ENCODE measurements at regions not wholly inside any gene's neighbourhood (a gene's known extent, or its start where the extent isn't known, plus 50 kb on each side); places are given as distances from the start of the nearest gene placed in this dataset.

- DNase-seq: no peak
Measured at GRCh38 chr4:66923081-66923865, 622.0 kb downstream of the CENPC start.

DNA sequence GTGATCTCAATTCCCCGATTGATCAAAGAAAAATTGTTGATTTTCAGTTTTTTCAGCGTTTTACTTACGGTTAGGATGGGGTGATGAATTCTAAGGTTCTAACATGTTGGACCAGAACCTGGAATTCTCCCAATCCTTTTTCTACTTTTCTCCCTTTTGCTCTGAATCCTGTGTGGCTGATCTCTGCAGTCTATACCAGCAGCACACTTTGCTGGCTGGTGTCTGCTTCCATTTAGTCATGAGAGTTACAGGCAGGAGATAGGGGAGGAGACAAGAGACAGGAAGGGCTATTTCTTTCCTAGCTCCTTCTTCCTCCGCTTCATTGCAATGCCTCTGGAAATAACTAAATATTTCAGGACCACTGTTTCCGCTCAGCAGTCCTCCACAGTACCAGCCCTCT lies 623.9 kb downstream of the CENPC start:
- no peak for DNase-seq

- DNase-seq: no peak
Measured at GRCh38 chr4:66920514-66920913, 624.8 kb downstream of the CENPC start.

GRCh38 chr4:66911880-66912279 lies 633.4 kb downstream of the CENPC start:
- DNase-seq: no peak

DNA sequence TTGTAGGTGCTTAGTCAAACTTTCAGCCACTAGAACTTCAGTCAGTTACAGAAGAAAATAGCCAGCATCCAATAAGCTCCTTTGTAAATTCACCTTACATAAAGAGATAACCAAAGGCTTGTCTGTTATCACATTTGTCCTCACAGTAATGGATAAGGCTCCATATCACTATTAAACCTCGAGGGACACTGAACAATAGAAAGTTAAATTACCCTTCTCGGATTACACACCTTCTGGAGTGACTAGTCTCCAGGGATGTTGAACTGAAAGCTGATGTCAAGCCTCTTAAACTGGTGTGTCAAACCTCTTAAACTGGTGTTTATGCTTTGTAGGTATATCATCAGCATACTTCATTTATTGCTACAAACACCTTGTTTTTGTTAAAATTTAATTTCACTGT lies 639.0 kb downstream of the CENPC start:
- DNase-seq: no peak

DNA sequence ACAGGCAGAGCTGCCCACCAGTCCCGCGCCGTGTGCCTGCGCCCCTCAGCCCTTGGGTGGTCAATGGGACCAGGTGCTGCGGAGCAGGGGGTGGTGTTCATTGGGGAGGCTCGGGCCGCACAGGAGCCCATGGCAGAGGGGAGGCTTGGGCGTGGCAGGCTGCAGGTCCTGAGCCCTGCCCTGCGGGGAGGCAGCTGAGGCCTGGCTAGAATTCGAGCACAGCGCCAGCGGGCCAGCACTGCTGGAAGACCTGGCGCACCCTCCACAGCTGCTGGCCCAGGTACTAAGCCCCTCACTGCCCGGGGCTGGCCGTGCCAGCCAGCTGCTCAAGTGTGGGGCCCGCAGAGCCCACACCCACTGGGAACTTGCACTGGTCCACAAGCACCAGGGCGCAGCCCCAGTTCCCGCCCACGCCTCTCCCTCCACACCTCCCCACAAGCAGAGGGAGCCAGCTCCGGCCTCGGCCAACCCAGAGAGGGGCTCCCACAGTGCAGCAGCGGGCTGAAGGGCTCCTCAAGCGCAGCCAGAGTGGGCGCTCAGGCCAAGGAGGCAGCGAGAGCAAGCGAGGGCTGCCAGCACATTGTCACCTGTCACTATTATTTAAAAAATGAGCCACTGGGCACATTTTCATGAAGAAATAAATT lies 645.8 kb downstream of the CENPC start:
- no peak for DNase-seq

- no peak for DNase-seq
Measured at GRCh38 chr4:66893807-66894206, 651.5 kb downstream of the CENPC start.

GRCh38 chr4:66887061-66887460 lies 658.2 kb downstream of the CENPC start:
- DNase-seq: no peak

DNA sequence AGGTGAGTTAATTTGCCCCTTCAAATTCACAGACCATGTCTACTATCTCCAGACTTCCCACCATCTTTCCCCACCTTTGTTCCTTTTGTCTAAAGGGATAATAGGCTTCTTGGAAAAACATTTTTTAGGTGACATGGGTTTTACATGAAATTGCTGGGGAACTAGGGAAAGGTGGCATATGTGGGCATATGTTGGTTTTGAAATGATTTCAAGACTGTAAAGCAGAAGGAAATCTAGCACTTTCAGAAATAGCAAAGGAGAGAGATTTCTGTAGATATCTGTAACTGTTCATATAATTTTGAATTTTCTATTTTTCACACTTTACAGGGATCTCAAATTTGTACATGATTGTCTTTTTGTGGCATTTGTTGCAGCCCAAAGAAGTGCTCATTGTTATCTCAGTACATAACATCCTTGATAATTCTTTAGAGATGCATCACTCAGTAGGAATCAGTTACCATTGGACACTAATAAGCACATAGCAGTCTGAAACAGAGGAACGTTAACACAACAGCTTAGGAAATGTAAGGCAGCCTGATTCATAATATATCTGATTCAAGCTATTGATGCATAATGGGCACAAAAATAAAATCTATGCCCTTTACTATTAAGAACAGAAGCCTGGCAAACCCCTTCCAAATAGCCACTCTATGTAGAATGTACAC lies 659.7 kb downstream of the CENPC start:
- DNase-seq: no peak

DNA sequence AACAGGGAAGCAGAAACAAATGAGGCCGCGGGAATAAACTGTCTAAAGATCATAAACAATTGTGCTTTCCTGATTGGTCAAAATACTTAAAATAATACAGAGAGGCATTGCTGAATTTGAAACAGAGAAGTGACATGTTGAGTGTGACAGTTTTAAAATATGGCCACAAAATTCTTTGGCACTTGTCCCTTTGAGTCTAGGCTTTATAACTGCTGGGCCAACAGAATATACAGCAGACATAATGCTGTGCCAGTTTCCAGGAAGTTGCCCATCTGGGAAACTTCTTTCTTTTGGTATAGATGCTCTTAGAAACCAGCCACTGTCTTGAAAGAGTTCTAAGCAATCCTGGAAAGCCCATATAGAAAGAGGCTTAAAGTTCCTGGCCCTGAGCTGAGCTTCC lies 668.4 kb downstream of the CENPC start:
- DNase-seq: no peak

- no peak for DNase-seq
Measured at GRCh38 chr4:66872661-66873060, 672.6 kb downstream of the CENPC start.

DNA sequence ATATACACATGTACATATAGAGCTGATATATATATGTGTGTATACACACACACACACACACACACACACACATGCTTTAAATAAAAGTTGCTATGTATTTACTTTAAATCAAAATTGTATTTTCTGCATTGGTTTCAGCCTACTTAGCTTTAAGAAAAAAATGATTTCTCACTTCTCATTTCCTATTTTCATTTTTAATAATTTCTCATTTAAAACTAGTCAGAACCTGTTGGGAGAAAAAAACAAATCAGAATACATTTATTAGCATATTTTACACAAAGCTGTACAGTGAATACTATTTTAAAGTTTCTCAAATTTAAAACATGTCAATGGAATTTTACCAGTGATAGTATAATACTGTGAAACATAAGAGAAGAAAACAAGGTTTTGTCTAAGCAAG lies 681.8 kb downstream of the CENPC start:
- DNase-seq: no peak

DNA sequence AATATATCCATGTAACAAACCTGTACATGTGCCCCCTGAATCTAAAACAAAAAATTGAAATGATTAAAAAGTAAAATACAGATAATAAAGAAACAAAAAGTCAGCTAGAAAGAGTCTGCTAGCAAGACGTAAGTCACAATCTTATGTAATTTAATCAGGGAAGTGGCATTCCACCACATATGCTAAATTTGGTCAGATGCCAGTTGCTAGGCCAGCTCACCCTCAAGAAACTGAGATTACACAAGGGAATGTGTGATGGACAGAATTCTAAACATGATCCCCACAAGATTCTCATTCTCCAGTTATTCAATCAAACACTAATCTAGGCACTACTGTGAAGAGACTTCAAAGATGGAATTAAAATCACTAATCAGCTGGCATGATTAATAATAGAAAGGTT lies 689.3 kb downstream of the CENPC start:
- DNase-seq: no peak

DNA sequence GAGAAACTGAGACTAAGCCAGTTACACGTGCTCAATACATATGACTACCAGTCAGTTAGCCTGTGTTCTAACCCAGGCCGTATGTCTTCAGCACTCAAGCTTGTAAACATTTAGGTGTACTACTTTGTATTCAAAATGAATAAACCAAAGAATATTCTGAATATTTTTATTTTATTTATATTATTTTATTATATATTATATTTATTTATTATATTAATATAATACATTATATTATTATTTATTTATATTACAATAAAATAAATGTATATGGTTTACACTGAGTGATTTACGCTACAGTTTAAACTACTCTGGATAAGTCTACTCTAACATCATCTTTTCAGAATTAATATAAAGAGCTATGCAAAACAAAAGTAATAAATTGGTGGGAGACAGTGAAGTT lies 691.5 kb downstream of the CENPC start:
- DNase-seq: no peak

- DNase-seq: no peak
Measured at GRCh38 chr4:66852843-66853242, 692.5 kb downstream of the CENPC start.

DNA sequence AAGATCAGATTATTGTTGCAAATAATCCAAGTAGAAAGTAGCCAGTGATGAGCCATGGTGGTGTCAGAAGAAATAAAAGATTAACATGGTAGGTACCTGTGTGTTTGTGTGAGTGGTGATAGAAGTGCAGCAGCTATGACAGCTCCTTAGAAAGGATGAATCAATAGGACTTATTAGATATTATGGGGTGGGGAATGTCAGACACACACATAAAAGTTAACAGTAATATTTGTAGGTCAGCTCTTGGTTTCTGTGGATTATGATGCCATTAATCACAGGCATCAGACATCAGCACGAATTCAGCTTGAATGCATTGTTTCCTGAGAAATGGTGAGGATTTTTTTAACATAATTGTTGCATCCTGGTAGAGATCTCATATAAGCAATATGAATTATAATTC lies 695.7 kb downstream of the CENPC start:
- DNase-seq: no peak

- no peak for DNase-seq
Measured at GRCh38 chr4:66842724-66843088, 702.6 kb downstream of the CENPC start.

DNA sequence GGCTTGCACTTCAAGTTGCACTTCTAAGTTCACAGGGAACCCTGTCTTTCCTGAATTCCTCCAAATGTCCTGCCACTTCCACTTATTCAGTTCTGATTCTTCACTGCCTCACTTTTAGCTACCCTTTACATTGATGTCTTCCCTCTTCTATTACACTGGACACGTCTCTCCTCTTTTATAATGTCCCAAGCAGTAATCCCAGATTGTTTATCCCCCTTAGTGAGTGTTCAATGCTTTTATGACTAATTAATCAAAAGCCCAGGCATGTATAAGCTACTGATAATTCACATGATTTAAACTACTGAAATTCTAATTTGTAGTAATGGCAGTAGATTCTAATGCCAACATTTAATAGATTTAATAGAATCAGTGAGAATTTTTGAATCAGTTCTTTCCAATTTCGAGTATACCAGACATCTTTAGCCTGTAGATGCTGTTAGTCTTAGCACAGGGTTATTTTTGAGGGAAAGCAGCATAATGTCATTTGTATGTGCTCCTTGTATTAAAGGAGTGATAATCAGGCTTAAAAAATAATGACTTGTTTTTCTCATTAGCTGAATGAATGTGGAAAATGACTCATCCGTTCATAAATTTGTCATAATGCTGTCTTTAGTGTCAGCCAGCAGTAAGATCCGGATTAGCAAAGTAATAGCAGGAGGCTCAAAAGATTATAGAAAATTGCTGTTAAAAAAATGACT lies 703.1 kb downstream of the CENPC start:
- DNase-seq: no peak

- DNase-seq: no peak
Measured at GRCh38 chr4:66840178-66840577, 705.1 kb downstream of the CENPC start.

- no peak for DNase-seq
Measured at GRCh38 chr4:66837279-66837922, 707.9 kb downstream of the CENPC start.

GRCh38 chr4:66829310-66829709 lies 716.0 kb downstream of the CENPC start:
- DNase-seq: no peak

DNA sequence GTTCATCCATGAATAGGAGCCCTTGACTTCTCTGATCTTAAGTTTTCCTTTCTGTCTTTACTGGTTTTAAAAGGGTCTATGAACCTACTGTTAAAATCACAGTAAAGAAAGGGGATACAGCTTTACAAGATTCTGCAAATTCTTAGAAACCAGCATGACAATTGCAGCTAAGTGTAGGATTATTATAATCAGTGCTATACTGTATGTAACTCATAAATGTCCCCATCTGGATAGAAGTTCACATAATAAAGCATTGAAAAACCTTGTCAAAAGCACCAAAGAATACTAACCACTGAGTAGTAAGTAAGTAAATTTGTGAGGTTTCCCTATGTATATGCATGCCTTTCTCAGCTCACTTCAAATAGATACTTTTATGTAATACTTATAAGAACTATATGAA lies 724.6 kb downstream of the CENPC start:
- no peak for DNase-seq

DNA sequence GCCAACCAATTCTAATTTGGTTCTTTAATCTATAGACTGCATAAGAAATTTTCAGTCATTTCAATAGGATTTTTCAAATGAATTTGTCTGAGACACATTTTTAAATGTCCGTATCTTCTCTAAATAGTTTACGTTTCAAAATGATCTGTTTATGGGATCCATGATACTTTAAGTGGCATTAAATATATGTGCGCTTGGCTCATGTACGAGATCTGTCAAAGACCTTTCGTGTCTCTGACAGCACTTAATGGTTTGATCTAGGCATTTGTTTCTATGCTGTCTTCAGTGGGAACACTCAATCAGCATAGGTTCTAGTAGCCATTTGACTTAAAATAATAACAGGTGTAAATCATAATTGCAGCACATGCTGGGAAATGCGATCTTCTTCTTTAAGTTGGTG lies 731.0 kb downstream of the CENPC start:
- no peak for DNase-seq

Measured in CD4-positive, alpha-beta T cell treated with Interleukin-10 for 1 hour (primary cell).